ENCODE measurements at regions not wholly inside any gene's neighbourhood (a gene's known extent, or its start where the extent isn't known, plus 50 kb on each side); places are given as distances from the start of the nearest gene placed in this dataset.

GRCh38 chr7:94829987-94830386 lies 77.4 kb upstream of the PPP1R9A start:
- Histone ChIP-seq H3K27me3 (ENCODE audit: insufficient read depth, low read length) (no peaks in the 10 kb centered on the region), H3T11ph (ENCODE audit: low read length) (no peak overlapping the region), H4K91ac (ENCODE audit: insufficient read length, low read depth, low read length) (no peak overlapping the region), H2BK12ac (ENCODE audit: insufficient read length, low read depth, low read length) (no peak overlapping the region), H4K20me1 (ENCODE audit: control insufficient read depth, insufficient read depth, insufficient read length) (no peaks in the 10 kb centered on the region), H3K27ac (ENCODE audit: insufficient read length, low read depth, low read length) (no peak overlapping the region), H2BK20ac (ENCODE audit: low read depth, low read length, poor library complexity, severe bottlenecking) (no peak overlapping the region), H3K18ac (ENCODE audit: insufficient read length, low read depth, low read length) (no peak overlapping the region), H3K23ac (ENCODE audit: insufficient read length, low read depth, low read length) (no peak overlapping the region), H3K4me1 (ENCODE audit: insufficient read depth, low read length) (no peaks in the 10 kb centered on the region), H3K56ac (ENCODE audit: insufficient read length, low read depth, low read length) (no peak overlapping the region), H4K8ac (replicated peaks; ENCODE audit: insufficient read length, low read depth, low read length) (no peak overlapping the region), H3K79me2 (ENCODE audit: insufficient read depth, low read length) (no peaks in the 10 kb centered on the region), H4K5ac (ENCODE audit: insufficient read length, low read depth, low read length) (no peak overlapping the region), H2AFZ (ENCODE audit: low read length) (no peak overlapping the region), H2AK5ac (ENCODE audit: insufficient read length, low read length) (no peak overlapping the region), H3K79me1 (ENCODE audit: insufficient read depth, low read depth, low read length, poor library complexity, severe bottlenecking) (no peaks in the 10 kb centered on the region), H3K9me3 (ENCODE audit: control insufficient read depth, low read depth, low read length) (no peaks in the 10 kb centered on the region), H3K4me2 (ENCODE audit: insufficient read depth, insufficient read length, low read length) (no peak overlapping the region), H3K4ac (ENCODE audit: low read depth, low read length) (no peak overlapping the region), H3K23me2 (ENCODE audit: insufficient read length, low read depth, low read length, poor library complexity, severe bottlenecking) (no peaks in the 10 kb centered on the region), H2BK120ac (ENCODE audit: low read depth, low read length, poor library complexity, severe bottlenecking) (no peak overlapping the region), H2BK15ac (ENCODE audit: low read depth, low read length) (no peak overlapping the region), H2BK5ac (ENCODE audit: insufficient read length, low read length) (no peak overlapping the region), H3K14ac (ENCODE audit: insufficient read depth, low read length) (no peak overlapping the region), H3K9ac (ENCODE audit: extremely low read depth, insufficient read length, low read length) (no peak overlapping the region)
- DNase-seq: no peak
- H3K4me3 Mint-ChIP-seq: no peak overlapping the region
- H3K27ac Mint-ChIP-seq: no peak overlapping the region
- H3K4me1 Mint-ChIP-seq: no peaks in the 10 kb centered on the region
- H3K27me3 Mint-ChIP-seq (ENCODE audit: low read depth): no peaks in the 10 kb centered on the region
- peaks cover 0 to 7% (median 0%) of the 10 kb centered on the region in 3 experiments; a peak in 3 of 7 replicates for H3K36me3 Mint-ChIP-seq (ENCODE audit: insufficient read depth in 1 of 3, low read depth in 3 of 3)
- no CpG with 5 or more reads among the region's 4 CpGs for WGBS (ENCODE audit: extremely low coverage, insufficient read length, low lambda C conversion rate)
- no peak for TF ChIP-seq CTCF (conservative IDR thresholded peaks at IDR 0.05)
- peaks cover 6 to 9% of the 10 kb centered on the region in 2 experiments; a peak in 4 of 5 replicates for H3K9me3 Mint-ChIP-seq
